Left forelimb (tissue), 1 donor: ENCODE measurements at regions not wholly inside any gene's neighbourhood (a gene's known extent, or its start where the extent isn't known, plus 50 kb on each side); places are given as distances from the start of the nearest gene placed in this dataset.

ENCODE experiments used
- DNase-seq: peaks from one replicate; pipeline ENCODE4 v3.0.0-alpha.2; 2018; ENCODE audit warnings: low spot score

DNA sequence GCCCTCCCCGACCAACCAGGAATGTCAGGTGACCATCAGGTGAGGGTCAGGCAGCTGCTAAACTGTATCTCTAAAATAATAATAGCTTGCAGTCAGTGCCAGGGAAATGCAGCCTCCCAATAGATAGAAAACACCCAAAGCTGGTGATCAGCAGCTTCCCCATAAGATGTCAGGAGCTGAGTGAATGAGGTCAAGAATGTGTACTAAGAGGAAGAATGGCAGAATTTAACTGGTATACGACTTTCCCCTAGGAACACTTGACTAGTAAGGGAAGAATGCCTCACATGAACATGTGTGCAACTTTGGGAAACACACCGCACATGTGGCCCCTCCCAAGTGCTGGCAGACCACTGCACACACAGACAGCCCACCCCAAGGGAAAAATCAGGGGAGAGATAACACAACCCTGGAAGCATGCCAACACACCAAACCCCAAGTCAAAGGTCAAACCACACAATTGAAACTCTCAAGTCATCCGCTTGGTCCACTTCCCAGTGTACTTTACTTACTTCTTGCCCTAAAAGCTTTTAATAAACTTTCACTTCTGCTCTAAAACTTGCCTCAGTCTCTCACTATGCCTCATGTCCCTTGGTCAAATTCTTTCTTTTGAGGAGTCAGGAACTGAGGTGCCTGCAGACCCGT lies 806.5 kb downstream of the OTOL1 start:
- no peak for DNase-seq

DNA sequence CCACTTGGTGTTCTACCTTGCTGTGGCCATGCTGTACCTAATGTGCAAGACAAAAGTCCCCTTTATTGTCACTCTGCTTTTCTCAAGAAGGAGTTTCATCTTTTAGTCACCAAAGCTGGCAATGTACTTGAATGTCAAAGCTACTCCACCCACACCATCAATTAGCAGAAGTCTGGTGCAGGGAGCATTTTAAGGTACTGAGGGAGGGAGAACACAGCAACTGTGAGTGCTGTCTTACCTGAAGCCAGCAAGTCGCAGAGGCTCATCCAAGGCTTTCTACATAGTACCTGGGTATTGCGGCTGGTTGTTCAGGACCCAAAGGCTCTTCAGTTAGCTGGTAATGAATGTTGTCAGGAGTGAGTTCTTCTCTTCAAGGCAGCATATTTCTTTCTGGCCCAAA lies 820.4 kb downstream of the OTOL1 start:
- no peak for DNase-seq

DNA sequence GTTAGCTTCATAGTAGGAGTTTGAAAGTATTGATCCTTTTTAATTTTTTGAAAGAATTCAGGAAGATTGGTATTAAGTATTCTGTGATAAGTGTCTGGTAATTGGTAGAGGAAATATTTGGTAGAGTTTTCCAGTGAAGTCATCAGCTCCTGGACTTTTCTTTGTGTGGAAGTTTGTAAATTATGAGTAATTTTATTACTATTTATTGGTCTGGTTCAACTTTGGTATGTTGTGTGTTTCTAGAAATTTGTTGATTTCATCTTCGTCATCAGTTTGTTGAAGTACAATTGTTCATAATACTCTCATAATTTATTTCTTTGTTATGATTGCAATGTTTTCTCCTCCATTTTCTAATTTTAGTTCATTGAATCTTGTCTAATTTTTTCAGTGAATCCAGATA lies 832.0 kb downstream of the OTOL1 start:
- no peak for DNase-seq

DNA sequence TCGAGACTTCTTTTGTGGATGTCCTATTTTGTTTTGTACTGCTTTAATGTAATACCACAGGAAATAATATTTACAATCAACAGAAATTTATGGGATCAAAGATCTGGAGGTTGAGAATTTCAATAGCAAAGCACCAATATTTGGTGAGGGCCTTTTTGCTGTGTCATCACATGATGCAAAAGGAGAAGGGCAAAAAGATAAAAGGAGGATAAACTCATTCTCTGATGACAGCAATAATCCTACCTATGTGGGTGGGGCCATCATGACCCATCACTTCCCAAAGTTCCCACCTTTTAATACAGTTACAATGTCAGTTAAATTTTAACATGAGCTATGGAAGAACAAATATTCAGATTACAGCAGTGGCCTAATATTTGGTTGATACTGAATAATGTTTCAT lies 832.9 kb downstream of the OTOL1 start:
- no peak for DNase-seq

DNA sequence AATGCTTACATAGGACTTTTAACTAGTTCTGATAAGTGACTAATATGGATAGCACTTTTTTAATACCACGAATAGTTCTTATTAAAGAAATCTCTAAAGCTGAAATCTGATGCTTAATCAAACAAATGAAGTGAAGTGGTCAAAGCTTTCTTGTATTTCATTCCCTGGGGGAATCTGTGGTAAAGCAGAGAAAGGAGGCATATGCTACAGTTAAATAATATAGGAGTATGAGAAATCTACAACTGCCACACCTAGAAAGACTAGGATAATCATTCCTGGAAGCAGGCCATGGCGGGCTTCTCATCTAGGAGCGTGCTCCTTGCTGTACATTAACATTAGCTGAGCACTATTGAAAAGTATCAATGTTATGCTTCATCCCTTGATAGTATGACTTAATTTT lies 835.7 kb downstream of the OTOL1 start:
- DNase-seq, result no peak

DNA sequence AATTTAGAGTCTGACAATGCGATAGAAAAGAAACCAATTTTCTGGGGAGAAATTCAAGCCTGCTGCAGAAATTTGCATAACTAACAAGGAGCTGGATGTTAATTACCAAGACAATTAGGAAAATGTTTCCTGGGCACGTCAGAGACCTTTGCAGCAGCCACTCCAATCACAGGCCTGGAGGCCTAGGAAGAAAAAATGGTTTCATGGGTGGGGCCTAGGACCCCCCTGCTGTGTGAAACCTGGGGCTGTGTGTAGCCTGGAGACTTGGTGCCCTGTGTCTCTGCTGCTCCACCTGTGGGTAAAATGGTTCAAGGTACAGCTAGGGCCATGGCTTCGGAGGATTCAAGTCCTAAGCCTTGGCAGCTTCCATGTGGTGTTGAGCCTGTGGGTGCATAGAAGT lies 837.9 kb downstream of the OTOL1 start:
- no peak for DNase-seq

DNA sequence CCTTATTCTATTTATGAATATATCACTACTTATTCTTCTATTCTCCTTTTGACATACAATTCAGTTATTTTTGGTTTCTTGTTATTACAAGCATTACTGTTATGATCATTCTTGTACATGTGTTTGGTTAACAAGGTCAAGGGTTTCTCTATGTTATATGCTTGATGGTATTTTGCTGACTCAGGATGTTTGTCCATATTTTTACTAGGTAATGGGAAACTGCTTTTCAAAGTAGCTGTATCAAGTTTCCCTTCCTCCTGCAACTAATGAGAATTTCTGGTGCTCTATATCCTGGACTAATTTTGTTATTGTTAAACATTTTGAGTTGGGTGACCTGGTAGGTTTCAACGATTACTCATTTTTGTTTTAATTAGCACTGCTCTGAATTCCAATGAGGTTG lies 841.0 kb downstream of the OTOL1 start:
- DNase-seq, result no peak

DNA sequence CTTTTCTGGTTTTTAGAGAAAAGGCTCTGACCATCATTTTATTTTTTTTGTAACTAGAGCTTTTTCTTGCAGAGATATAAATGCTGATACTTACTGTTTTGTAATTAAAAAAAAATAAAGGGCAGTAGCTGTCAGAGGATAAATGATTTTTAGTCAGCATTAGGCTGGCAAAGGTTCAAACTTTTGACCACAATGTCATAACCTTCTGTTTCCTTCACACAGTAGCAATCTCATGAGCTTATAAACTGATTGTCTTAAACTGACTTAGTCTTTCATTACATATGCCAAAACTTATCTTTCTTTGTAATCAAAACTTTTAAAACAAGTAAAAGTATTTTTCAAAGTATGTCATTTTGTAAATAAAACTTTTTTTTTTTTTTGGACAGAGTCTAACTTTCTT lies 841.9 kb downstream of the OTOL1 start:
- no peak for DNase-seq

DNA sequence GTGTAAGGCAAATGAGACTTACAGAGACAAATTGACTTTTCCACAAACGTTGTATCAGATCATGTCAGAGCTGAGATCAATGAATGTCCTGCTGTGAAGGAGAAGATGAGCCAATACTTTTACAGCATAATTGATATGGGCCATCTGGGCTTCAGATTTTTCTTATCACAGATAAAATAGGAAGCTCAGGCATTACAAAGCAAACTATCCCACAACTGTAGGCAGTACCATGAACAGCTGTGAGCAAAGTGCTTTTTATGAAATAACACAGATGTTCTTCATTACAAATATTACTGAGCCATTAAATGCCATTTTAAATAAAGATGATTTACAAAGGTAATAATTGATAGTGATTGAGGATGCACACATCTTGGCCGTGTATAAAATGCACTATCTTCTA lies 852.3 kb downstream of the OTOL1 start:
- no peak for DNase-seq

DNA sequence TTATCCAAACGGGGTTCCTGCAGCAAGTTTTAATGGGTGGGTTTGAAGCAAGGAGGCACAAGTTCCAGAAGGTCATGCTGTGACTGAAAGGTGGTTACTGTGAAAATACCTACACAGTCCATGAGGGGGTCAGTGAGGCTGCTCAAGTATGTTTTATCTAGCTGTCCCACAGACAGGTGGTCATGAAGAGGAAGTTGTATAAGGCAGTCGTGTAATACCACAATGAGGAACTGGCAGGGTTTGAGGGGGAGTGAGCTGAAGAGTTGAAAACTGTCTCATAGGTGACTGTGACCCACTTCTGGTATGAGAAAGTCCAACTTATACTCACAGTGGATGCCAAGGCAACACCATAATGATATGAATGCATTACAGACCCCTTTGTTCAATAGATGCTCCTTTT lies 856.8 kb downstream of the OTOL1 start:
- no peak for DNase-seq

DNA sequence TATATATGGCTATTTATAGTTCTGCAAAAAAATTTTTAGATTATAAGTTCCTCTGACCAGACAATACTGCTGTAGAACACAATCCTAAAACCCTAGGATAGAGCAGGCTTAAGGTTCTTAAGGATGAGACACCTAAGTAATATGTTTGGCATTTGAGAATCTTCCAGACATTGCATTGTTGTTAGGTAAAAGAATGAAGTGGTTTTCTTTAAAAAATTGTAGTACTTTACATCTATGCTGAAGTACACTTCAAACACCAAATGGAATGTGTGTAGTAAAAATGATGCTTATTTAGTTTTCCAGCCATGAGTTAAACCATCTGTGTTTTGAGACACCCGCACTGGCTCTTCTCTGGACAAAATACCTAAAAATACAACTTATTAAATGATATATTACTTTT lies 857.7 kb downstream of the OTOL1 start:
- DNase-seq, result no peak

DNA sequence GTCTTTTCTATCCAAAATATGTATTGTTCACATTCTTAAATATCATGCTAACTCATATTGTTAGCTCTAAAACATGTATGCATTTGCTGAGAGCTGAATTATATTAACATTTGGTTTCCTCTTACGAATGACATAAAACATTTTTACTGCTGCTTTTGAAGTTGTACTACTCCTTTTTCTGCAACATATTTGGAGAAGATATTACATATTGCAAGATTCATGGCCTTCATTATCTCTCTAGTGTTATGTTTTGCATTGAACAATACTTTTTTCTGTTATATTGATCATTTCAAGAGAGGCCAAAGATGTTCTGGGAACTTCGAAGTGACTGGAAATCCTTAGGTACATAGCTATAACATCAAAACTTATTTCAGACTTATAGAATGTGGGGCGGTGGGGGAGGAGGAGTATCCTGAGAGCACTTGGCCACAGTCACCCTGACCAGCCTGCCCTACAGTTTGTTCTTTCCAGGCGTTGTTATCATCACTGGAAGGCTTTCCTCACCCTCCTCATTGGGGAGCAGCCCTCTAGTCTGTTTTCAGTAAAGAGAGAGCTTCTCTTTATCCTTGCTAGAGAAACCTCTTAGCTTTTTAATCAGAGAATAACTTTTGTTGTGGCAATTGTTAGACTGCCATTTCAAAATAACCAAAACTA lies 868.6 kb downstream of the OTOL1 start:
- no peak for DNase-seq

DNA sequence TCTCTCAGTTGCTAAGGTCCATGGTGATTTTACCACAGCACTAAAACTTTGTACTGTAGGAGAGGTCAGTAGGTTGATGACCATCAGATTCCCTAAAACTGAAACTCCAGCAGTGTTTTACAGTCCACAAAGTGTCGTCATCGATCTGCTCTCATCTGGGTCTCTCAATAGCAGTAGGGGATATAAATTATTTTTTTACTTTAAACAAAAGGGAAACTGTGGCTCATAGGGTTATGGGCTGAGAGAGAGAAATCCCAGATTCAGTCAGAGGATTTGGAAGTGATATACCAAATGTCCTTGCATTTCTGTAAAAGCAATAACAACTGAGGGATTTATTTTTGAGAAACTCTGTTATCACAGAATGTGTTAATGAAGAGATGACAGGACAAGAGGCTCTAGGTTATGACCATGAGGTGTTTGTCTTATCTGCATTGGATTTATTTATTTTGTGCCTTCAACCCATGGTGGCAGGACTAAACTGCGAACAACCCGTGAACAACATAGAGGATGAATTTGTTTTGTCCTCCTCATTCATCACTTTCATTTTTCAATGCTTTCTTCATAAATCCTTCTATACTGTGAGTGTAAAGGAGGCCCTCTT lies 869.7 kb downstream of the OTOL1 start:
- DNase-seq, result no peak

DNA sequence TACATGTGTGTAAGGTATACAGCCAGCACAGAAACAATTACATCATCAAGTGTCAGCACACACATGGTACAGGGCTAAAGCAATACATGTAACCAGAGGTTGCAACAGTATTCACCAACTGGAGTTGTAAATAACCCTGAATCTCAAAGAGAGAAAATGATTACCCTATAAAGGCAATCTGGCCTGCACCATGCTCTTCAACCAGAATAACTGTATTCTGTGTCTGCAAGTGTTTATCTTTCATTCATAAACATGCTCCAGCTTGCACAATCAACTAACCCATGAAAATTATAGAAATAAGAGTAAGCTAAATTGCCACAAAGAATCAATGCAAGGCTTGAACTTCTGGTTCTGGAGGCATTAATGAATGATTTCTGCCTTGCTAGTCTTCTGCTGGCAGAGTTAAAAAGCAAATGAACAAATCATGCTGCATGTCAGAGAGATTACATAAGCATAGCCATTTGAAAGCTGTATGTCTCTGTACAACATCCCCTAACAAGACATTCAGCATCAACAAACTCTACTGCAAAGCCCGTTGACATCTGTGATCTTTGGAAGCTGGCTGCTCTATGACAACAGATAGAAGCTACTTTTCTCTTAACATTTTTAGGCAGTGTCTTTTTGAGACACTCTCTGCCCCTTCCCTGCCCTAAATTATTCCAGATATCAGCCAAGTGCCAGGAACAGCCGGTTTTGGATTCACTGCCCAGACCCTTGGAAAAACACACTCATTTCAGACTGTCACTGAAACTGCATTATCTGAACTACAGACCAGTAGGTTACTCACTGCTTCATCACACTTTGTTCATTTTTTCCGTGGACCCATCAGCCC lies 871.0 kb downstream of the OTOL1 start:
- DNase-seq, result no peak

DNA sequence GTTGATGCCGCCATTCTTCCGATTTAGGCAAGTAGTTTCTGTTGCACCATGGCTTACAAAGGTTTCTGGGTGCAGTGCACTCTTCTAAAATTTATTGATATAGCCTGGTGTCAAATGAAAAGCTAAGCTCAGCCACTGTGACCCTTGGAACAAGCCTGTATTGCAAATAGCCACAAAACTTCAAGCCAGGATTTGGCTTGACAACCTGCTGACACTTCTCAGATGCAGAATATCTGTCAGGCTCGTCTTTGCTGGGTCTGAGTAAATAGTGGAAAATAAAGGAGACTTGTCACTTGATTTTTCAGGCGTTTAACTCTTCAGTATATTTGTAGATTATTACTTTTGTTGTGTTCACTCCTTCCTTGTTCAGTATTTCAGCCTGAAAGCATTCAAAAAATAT lies 871.8 kb downstream of the OTOL1 start:
- no peak for DNase-seq

DNA sequence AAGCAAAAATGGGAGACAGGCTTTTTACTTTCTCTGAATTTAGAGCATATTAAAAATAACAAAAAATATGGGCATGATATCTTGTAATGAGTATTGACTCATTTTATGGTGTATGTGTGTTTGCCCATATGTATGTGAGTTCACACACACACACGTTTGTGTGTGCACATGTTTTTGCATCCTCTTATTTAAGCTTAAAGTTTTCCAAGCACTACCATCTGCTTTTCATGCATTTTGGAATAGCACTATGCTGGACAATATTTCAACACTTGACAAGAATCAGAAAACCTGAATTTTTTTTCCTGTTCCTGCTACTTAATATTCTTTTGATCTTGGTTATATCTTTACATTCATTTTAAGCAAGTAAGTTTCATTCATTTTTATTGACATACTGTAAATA lies 872.7 kb downstream of the OTOL1 start:
- no peak for DNase-seq

DNA sequence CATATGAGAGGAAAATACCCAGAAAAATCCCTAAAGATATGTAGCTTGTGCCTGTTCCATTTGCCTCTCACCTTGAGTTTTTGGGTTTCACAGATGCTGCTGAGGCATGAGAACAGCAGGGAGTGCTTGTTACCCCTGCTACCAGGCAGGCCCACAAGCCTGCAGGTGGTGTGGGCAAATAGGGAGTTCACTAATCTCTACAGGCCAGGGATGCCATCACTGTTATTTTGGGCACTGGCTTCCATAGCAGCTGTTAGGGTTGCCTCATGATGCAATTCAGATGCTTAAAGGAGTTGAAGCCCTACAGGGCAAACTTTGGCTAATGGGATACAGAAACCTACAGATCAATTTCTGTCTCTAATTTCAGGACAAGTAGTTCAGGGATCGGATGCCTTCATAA lies 873.5 kb downstream of the OTOL1 start:
- DNase-seq, result no peak

DNA sequence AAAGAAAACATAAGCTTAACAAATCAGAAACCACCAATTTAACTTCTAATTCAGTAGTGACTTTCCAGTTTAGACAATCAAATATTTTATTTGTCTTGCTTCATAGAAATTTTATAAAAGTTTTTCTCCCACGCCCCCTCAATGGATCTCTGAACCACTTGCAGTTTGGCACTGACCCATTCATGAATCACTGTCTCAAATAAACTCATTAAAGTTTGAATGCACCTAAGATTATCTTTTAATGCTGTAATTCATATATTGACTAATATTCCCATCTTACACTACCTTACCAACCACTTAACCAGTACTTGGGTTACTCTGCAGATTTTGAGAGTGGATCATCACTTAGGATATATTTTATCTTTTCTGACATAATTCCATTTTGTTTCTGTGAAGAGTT lies 880.2 kb downstream of the OTOL1 start:
- DNase-seq, result no peak

DNA sequence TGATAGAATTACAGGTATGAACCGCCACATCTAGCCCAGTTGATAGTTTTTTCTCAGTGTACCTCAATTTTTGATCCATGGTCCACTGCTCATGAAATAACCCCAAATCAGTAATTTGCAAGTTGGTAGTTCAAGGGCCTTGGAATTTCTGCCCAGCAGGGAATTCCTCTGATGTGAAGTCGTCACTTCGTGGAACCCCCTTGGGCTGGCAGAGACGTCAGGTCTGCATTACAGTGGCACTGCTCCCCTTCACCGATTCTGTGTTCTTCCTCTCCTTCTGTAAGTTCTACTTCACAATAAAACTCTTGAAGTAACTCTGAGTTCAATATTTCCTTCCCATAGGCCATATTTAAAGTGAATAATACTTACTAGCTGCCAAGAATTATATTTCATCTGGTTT lies 881.0 kb downstream of the OTOL1 start:
- no peak for DNase-seq

DNA sequence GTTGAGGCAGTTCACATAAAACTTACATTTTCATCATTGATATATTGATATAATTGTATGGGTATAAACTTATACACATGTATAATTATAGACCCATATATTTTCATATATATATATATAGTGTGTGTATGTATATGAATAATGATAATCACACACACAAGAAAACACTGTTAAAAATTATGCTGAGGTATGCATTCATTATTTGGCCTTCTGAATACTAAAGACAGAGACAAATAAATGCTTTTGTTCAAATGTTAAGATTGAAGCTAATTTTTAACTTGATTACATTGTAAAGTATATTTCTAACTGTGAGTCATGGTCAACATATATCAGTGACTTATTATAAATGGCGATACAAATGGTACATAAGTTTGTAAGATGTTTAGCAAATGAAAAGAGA lies 888.8 kb downstream of the OTOL1 start:
- DNase-seq, result no peak

DNA sequence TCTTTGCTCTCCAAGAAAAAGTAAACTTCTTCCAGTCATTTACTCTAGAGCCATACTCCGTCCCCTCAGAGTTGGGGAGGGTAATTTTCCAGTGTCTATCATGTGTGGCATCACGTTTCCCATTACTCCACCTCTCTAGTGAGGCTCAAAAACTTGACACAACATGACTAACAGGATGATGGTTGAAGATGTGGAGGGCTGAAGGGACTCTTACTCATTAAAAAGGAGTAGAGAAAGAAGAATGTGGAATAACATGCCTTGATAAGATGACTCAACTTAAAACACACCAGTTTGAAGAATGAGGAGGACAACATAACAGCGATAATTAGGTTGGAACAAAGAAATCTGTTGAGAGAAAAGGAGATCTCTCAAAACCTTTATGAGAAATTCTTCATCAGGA lies 894.3 kb downstream of the OTOL1 start:
- no peak for DNase-seq

DNA sequence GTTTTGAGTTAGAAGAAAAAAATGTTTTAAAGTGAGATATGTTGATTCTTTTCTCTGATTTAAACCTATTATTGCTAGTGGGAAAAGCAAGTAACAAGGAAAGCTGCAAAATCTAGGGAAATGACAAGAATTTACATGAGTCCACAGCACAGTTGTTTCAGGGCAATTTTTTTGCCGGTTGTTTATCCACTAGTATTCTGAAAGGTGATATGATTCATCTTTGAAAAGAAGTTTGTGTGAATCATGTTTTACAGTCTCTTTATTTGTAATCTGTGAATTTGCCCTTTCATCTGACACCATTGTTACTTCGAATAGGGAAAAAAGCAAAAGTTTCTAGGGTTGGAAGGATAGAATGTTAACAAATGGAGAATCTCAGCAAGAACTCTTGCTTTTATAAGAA lies 894.7 kb downstream of the OTOL1 start:
- no peak for DNase-seq

DNA sequence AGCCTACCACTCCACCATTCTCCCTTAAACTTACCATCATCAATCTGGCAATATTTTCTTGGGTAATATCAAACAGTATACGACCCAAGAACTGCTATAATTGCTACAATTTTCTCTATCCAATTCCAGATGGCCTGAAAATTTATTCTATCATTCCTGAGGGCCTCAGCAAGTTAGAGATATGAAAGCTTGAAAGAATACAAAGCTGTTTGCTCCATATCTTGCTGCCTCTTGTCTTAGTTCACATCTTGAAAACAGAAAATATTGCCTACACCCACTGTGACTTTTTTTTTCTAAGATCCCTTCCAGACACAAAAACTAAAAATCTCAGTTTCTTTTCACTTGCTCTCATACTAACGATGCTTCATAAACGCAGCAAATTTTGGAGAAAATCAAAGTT lies 898.9 kb downstream of the OTOL1 start:
- DNase-seq, result no peak
